Panc1 (cell line): ENCODE measurements at regions not wholly inside any gene's neighbourhood (a gene's known extent, or its start where the extent isn't known, plus 50 kb on each side); places are given as distances from the start of the nearest gene placed in this dataset.

Experiments used
- ATAC-seq: fragments of 200-7000 bp; cut with Tn5 transposase; 2 replicates; pipeline ENCODE4 v1.9.1; 2020; ENCODE audit warnings: mild to moderate bottlenecking, moderate library complexity
- BruUV-seq: library from RNA; stranded (reverse); fragments of 400-500 nt; replicated peaks from 2 replicates; lab custom pipeline; 2021; lab: Mats Ljungman, UMichigan
- CTCF ChIA-PET: fragments of 300-600 bp; sonication (Branson Sonifier 250); formaldehyde crosslinking; loops from one replicate; lab custom pipeline; 2022; ENCODE audit warnings: antibody characterized with exemption; lab: Charles Lee
- POLR2A ChIA-PET: fragments of 300-600 bp; sonication (Branson Sonifier 250); formaldehyde crosslinking; loops from one replicate; lab custom pipeline; 2022; ENCODE audit warnings: antibody characterized with exemption; lab: Charles Lee
- DNase-seq: peaks from one replicate; pipeline ENCODE4 v3.0.0-alpha.2; 2010; ENCODE audit warnings: low read depth, low spot score
- H3K27ac ChIP-seq: 2 replicates; pipeline ENCODE4 v1.5.1; 2011; ENCODE audit warnings: mild to moderate bottlenecking, low read length, inconsistent platforms
- H3K27me3 ChIP-seq: fragments of 200-500 bp; sonication (Bioruptor generic); 2 replicates; pipeline ENCODE4 v1.6.0; 2014; ENCODE audit warnings: low read length, inconsistent platforms; ENCODE audit not compliant: control insufficient read depth, insufficient read depth
- H3K36me3 ChIP-seq: fragments of 200-500 bp; sonication (Bioruptor generic); 2 replicates; pipeline ENCODE4 v1.5.1; 2014; ENCODE audit warnings: inconsistent platforms, mild to moderate bottlenecking, low read length, moderate library complexity; ENCODE audit not compliant: control insufficient read depth, insufficient read depth
- H3K4me1 ChIP-seq: 2 replicates; pipeline ENCODE4 v1.5.1; 2011; ENCODE audit warnings: inconsistent platforms, mild to moderate bottlenecking, low read length, moderate library complexity; ENCODE audit not compliant: control insufficient read depth, insufficient read depth
- H3K4me3 ChIP-seq, 2 experiments: 2 replicates each; pipeline ENCODE4 v1.5.1; 2011 to 2012; ENCODE audit warnings: low read depth in 2 of 2, low read length in 2 of 2, mild to moderate bottlenecking in 2 of 2, inconsistent platforms in 1 of 2, moderate library complexity in 1 of 2
- H3K9me3 ChIP-seq: fragments of 200-500 bp; sonication (Bioruptor generic); 2 replicates; pipeline ENCODE4 v1.5.1; 2014; ENCODE audit warnings: low read depth, mild to moderate bottlenecking, inconsistent platforms, low read length, moderate library complexity; ENCODE audit not compliant: control insufficient read depth, insufficient read depth
- CTCF ChIP-seq: fragments of 450-650 bp; IDR thresholded peaks from 2 replicates; pipeline ENCODE4 v1.5.1; 2017; ENCODE audit warnings: mild to moderate bottlenecking
- POLR2AphosphoS5 ChIP-seq: IDR thresholded peaks from 2 replicates; pipeline ENCODE4 v1.6.1; 2012; ENCODE audit warnings: mild to moderate bottlenecking, low read depth, low read length, moderate library complexity
- REST ChIP-seq, 2 experiments: IDR thresholded peaks; 2 replicates each; pipeline ENCODE4 v1.6.1; 2011 to 2012; ENCODE audit warnings: low read depth in 2 of 2, control low read depth in 1 of 2, low read length in 1 of 2, mild to moderate bottlenecking in 1 of 2, moderate library complexity in 1 of 2; ENCODE audit not compliant: insufficient read depth in 1 of 2
- SIN3A ChIP-seq: IDR thresholded peaks from 2 replicates; pipeline ENCODE4 v1.6.1; 2012; ENCODE audit warnings: low read depth, mild to moderate bottlenecking, low read length, moderate library complexity, borderline replicate concordance; ENCODE audit not compliant: insufficient read depth
- TCF7L2 ChIP-seq: IDR thresholded peaks from 2 replicates; pipeline ENCODE4 v1.6.1; 2011; ENCODE audit warnings: mild to moderate bottlenecking, low read depth, low read length, inconsistent platforms
- in situ Hi-C: cut with HindIII; loops from 2 replicates; pipeline ENCODE4 v1.10.0; 2016; ENCODE audit warnings: low sequenced_read_pairs, low pct_unique_long_range_greater_than_20kb
- intact Hi-C: fragments of 100-400 bp; cut with micrococcal nuclease; formaldehyde crosslinking; loops from one replicate; pipeline ENCODE4 v1.10.0; 2022; ENCODE audit not compliant: unreplicated experiment

- DNase-seq: no peak
- intact Hi-C loops: no loop called here
- no TSS peak for BruUV-seq
- no peaks in the 10 kb centered on the region for H3K4me1 ChIP-seq
- ATAC-seq: no peak
- in situ Hi-C loops: no loop called here
- H3K27me3 ChIP-seq: no peaks in the 10 kb centered on the region
- TF ChIP-seq TCF7L2 (no peak), SIN3A (no peak), REST (IDR thresholded peaks at IDR 0.05; ENCODE audit: insufficient read depth in 1 of 2, low read depth in 2 of 2, low read length in 1 of 2) (no peak), CTCF (no peak), POLR2AphosphoS5 (no peak)
- ChIA-PET POLR2A (no interaction called here), CTCF (no interaction called here)
- peaks cover 7% of the 10 kb centered on the region; the same call in 1 of the 2 replicates for H3K9me3 ChIP-seq
- no peak overlapping the region for H3K4me3 ChIP-seq
- no peaks in the 10 kb centered on the region for H3K36me3 ChIP-seq
- no peak overlapping the region for H3K27ac ChIP-seq
These were observed 130.7 kb upstream of the ZMIZ1 start for GRCh38 chr10:78937800-78938694.

GRCh38 chr10:78938695-78939672, 129.8 kb upstream of the ZMIZ1 start:
- no peak overlapping the region for H3K27ac ChIP-seq
- H3K4me1 ChIP-seq: no peaks in the 10 kb centered on the region; the same call in 1 of the 2 replicates
- POLR2A ChIA-PET: no interaction called here
- CTCF ChIA-PET: no interaction called here
- H3K36me3 ChIP-seq: no peaks in the 10 kb centered on the region
- intact Hi-C loops (no loop called here), in situ Hi-C loops (no loop called here)
- ATAC-seq (no peak), DNase-seq (no peak)
- H3K27me3 ChIP-seq: no peaks in the 10 kb centered on the region
- H3K9me3 ChIP-seq: peaks cover 10% of the 10 kb centered on the region; the same call in 1 of the 2 replicates
- no peak for TF ChIP-seq POLR2AphosphoS5
- TF ChIP-seq SIN3A: no peak
- TF ChIP-seq CTCF: no peak
- no peak for TF ChIP-seq TCF7L2
- no peak for TF ChIP-seq REST (IDR thresholded peaks at IDR 0.05; ENCODE audit: insufficient read depth in 1 of 2, low read depth in 2 of 2, low read length in 1 of 2)
- no TSS peak for BruUV-seq
- H3K4me3 ChIP-seq: no peak overlapping the region
